ENCODE measurements at regions not wholly inside any gene's neighbourhood (a gene's known extent, or its start where the extent isn't known, plus 50 kb on each side); places are given as distances from the start of the nearest gene placed in this dataset.

- TF ChIP-seq POLR2AphosphoS5 (IDR thresholded peaks at IDR 0.05) (no peak), CTCF (IDR thresholded peaks at IDR 0.05 in 8 of 11, conservative IDR thresholded peaks at IDR 0.05 in 3 of 11) (no peak), POLR2A (IDR thresholded peaks at IDR 0.05) (no peak)
These were observed 69.5 kb upstream of the MC3R start for GRCh38 chr20:56179051-56179450.

Data from spleen (tissue), 7 donors.